Amniotic stem cell (primary cell): ENCODE measurements at regions not wholly inside any gene's neighbourhood (a gene's known extent, or its start where the extent isn't known, plus 50 kb on each side); places are given as distances from the start of the nearest gene placed in this dataset.
A peak's percentile ranks its signal among the peaks of the same experiment; 100 is the strongest.

Experiments used
- DNase-seq: peaks from one replicate; lab custom pipeline; 2025; lab: John Stamatoyannopoulos, UW

DNA sequence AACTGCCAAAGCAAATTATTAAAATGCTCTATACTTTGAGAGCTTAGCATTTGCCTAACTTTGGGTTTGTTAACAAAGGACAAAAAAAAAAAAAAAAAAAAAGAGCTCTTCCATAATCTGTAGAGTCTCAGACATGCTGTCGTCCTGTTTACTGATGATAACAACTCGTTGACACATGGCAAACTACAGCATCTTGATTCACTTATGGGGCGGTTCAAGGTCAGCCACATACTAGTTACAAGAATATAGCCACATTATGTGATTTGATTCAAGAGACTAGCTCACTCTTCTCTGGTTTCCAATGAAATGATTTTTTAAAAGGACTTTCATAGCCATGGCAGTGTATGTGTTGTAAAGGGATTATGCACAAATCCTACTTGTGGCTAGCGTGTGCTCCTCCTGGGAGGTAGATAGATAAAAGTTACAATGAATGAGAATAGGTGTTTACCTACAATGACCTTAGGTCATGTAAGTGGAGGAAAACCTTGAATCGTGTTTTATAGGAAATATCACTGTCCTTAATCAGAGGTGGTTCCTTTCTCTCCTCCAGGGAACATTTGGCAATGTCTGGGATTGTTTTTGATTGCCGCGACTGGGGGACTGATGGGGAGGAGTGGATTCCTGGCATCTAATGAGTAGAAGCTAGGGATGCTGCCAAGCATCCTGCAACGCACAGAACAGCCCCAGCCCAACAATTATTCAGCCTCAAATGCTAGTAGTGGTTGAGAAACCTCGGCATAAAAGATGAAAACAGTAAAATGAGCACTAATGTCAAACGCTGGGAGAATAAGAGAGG lies 969.2 kb upstream of the SLC35B3 start:
- no peak for DNase-seq

DNA sequence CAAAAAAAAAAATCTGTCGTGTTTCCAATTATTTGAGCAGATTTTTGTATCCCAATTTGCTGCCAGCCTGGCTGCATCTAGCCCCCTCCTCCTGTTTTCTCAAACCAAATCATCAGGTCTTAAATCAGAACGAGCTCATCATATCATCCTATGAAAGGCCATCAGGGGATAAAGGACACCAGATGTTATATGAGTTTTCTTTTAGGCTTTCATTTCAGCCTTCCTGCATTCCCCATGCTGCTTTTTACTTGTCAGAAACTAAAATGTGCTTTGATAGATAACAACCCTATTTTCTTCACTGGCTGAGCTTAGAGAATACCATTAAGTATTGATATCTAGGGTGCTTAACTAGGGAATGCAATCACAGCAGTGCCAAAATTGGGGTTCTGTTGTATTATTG lies 968.4 kb upstream of the SLC35B3 start:
- DNase-seq: no peak

- DNase-seq: peak; percentile 9
Measured at GRCh38 chr6:9401960-9402359, 966.6 kb upstream of the SLC35B3 start.

GRCh38 chr6:9399916-9400315 lies 964.6 kb upstream of the SLC35B3 start:
- DNase-seq: no peak

GRCh38 chr6:9398767-9399373 lies 963.5 kb upstream of the SLC35B3 start:
- no peak for DNase-seq

DNA sequence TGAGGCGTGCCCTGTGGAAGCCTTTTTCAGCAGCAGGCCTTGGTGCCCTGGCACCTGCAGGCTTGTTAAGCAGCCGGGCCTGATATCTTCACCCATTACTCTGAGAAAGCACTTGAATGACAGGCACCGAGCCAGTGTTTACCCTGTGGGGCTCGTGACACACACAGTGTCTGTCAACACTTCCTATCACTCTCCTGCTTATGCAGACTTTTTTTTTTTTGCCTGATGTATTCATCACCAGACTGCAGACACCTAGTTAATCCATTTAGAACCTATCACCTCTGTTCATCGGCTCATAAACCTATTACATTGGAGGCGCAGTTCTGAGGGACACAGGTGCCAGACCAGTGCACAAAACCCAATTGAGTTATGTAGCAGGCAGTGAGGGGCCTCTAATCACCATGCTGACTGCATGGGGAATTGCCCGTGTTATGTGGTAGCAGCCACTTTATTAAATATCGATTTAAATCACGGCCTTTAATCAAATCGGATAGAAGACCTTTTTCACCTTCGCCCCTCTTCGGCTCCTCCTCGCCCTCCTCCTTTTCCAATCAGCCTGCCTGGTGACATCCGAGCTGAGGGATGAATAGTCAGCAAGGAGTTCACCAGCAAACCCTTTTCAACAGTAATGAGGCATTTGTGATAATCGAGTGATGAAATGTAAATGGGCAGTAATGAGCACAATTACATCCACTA lies 962.9 kb upstream of the SLC35B3 start:
- no peak for DNase-seq

DNA sequence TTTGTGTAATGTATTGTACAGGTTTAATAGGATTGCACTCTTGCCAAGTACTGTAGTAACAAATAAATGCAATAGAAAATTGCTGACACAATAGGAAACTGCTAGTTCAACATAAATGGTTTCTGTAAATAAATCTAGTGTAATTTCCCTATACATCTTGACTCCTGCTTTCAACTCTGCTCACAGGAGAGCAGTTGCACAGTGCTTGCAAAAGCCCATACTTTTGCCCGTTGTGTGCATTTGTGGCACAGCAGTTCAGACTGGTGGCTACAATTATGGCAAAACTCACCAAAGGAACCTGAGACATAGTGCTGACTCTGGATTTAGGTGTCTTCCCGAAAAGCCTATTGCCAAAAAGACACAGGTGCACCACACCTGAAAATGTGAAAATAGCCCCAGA lies 953.3 kb upstream of the SLC35B3 start:
- DNase-seq: no peak

GRCh38 chr6:9380568-9380967 lies 945.2 kb upstream of the SLC35B3 start:
- DNase-seq: no peak

DNA sequence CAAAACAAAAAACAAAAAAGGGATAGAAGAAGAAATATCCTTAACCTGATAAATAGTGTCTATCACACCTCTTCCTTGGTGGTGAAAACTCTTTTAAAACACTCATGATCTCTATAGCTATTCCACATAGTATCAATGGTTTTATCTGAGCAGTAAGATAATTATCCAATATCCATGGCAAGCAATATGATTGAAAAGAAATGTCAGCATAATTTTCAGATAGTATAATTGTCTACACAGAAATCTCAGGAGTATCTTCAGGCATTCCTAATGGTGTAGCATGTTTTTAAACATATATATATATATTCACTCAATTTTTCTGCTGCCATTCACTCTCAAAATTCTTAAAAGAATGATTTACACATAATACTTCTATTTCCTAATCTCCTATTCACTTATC lies 938.0 kb upstream of the SLC35B3 start:
- DNase-seq: no peak

- DNase-seq: no peak
Measured at GRCh38 chr6:9370480-9370879, 935.1 kb upstream of the SLC35B3 start.

GRCh38 chr6:9365378-9365777 lies 930.0 kb upstream of the SLC35B3 start:
- DNase-seq: no peak

DNA sequence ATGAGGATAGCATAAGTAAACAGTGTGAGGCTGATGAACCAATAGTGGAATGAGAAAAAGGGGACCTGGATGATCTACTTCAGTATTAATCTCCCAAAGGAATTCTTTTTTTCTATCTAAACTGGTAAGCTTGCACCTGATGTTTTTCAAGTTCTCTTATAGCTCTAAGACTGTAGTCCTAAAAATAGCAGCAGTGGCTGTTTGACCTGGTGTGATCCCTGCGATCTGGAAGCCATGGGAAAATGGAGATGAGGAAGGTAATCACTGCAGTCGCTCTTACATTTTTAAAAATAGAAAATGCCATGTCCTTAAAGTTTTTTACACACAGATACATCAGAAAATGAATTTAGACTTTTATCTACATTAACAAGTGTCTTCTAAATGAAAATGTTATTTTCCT lies 926.4 kb upstream of the SLC35B3 start:
- no peak for DNase-seq

DNA sequence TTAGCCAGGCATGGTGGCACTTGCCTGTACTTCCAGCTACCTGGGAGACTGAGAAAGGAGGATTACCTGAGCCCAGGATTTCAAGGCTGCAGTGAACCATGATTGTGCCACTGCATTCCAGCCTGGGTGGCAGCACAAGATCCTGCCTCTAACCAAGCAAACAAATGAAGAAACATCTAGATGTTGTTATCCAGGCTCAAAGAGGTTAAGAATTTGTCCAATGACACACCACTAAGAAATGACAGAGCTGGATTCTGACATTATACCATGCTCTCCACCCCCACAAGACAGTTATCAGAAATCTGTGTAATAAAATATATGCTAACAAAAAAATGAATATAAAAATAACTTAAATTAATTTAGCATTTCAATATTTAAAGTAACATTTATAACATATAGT lies 925.5 kb upstream of the SLC35B3 start:
- no peak for DNase-seq

DNA sequence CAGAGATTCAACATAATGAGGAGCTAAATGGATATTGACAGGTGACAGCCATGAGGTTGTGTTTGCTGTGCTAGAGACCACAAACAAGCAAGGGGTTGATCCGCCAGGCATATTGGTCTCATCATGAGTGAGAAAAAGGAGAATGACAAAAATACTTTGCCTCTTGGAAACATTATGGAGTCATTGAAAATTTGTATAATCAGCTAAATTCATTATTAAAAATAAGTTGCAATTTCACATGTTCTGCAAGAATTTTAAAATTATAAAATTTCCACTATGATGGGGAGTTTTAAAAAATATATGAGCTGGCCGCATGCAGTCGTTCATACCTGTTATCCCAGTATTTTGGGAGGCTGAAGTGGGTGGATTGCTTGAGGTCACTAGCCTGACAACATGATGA lies 912.3 kb upstream of the SLC35B3 start:
- DNase-seq: no peak

DNA sequence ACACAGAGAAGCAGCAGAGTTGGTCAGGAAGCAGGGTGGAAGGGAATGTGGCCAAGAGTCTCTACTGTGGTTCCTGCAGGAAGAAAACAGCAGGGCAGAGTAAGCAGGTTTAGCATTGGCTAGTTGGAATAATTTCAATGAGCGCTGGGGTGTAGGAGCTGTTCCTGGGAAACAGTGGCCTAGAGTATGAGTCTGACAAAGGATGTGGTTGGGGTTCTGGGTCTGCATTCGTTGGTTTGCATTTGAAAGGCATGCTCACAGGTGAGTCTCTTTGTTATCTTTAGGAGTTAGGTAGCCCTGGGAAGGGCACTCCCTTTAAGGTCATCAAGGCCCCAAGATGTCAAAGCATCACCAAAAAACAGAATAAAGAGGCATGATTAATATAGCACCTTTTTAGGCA lies 911.6 kb upstream of the SLC35B3 start:
- DNase-seq: no peak

DNA sequence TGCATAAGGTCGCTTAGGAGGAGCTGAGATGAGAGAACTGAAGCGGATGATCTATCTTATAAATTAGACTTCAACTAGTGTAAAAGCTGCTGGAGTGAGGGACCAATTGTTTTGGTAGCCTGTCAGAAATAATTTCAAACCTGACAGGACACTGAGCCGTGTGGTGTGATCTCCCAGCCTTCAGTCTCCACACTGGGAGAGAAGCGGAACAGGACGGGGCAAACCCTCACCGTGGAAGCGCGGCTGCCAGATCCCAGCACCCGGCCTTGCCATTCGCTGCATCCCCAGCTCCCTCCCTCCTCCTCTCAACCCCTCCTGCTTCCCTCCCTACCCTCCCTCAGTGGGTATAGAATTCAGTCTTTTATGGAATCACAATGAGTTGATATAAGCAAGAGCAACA lies 900.1 kb upstream of the SLC35B3 start:
- DNase-seq: no peak

DNA sequence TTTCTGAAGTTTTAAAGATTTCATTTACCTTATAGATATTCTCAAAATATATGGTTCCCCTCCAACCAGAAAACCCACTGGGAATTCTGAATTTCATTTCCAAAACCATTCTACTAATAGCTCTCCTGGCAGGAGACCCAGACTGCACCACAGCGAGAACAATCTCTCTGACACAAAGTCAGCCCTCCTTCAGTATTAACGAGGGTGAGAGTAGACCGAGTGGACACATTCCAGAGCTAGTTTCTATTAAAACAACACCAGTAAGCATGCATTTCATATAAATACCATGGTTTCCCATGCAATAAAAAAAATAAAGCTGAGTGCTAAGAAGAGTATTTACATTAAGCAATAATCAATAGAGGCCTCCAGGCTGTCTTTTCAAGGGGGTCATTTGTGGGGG lies 899.6 kb upstream of the SLC35B3 start:
- no peak for DNase-seq

DNA sequence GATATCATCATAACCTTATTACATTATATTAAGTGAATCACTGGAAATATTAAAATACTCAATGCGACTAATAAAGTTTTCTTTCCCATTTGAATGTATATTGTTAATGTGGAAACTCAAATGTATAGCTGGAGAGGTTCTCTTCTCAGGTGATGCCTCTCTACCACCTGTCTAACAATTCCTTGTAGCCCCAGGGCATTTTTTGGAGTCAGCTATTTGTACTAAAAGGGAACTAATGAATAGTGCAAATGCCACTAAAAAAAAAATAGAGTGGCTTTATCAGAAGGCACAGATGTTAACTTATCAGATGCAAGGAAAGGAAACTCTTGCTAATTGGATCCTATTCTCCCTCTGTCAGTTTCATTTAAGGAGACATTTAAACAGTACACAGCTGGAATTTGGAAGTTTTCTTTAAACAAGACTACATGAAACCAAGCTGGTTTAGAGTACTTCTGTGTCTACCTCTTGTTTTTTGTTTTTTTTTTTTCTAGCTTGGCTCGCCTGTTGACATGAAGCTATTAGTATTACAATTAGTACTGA lies 897.0 kb upstream of the SLC35B3 start:
- no peak for DNase-seq

DNA sequence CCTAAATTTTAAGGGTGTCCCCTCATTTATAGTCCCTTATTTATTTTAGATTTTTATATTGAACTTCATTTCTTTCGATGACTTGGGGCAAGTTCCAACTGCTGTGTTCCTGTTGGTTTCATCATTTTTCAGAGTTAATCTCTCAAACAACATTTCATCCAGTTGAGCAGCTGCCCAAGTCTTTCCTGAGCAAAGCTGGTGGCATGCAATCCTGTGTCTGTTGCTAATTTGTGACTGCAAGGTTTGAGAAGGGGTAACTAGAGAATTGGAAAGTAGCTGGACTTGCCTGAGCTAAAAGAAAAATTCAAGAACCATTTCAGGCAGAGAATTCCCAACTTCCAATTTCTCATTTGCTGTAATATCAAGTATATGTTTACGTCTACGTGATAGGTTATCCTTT lies 881.5 kb upstream of the SLC35B3 start:
- DNase-seq: no peak

DNA sequence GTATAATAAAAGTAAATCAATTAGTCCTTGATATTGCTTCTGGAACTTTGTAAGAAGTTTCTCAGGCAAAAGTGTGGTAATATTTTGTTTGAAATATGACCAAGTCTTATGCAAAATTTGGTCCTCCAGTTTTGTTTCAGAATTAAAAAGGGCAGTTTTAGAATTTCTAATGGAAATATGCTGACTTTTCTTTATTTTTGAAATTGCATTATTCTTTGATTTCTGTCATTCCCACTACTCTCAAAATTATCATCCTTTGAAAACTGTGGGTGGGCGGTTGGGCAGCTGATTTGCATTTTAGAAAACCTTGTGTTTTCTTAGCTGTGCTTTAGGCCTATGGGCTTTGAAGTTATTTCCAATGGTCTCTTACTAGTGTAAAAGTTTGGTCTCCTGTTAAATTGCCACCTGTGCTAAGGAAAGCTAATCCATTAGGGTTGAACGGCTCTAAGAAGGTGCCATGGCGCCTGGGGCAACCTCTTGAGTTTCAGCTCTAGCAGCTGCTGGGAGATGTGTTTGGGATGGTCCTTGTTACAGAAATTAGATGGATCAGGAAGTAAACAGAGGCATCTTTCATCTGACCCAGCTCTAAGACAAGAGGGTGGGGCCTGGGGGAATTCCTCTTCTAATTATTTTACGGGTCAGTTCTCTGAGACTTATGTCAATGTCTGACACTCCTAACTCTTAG lies 880.8 kb upstream of the SLC35B3 start:
- DNase-seq: no peak

GRCh38 chr6:9308284-9308683 lies 872.9 kb upstream of the SLC35B3 start:
- no peak for DNase-seq

GRCh38 chr6:9307786-9308185 lies 872.4 kb upstream of the SLC35B3 start:
- DNase-seq: no peak

DNA sequence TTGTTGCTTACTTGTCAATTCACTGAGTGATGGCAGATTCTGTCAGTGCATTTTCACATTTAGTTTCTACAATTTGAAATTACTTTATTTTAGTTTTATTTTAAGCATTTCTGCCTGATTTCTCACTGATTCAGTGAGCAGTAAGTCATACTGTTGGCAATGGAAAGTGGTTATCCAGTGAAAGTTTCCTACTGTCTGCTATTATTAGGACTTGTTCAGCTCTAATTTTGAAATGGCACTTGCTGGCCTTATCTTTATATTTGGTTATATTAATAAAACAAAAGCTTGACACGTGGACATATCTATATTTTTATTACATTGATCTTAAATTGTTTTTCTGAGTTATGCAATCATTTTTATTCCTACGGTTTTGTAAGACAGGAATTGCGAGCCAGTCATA lies 871.8 kb upstream of the SLC35B3 start:
- DNase-seq: no peak
